HFFc6 (cell line): ENCODE measurements at regions not wholly inside any gene's neighbourhood (a gene's known extent, or its start where the extent isn't known, plus 50 kb on each side); places are given as distances from the start of the nearest gene placed in this dataset.

ENCODE experiments used
- DNase-seq: peaks from one replicate; pipeline ENCODE4 v3.0.0-alpha.2; 2018
- H3K27ac Mint-ChIP-seq: 2 replicates; pipeline ENCODE4 v1.8.0; 2020; ENCODE audit warnings: mild to moderate bottlenecking, mixed read lengths
- H3K27me3 Mint-ChIP-seq: 2 replicates; pipeline ENCODE4 v1.8.0; 2021; ENCODE audit warnings: mild to moderate bottlenecking, moderate library complexity, mixed read lengths; ENCODE audit not compliant: insufficient read depth
- H3K36me3 Mint-ChIP-seq: 2 replicates; pipeline ENCODE4 v1.8.0; 2021; ENCODE audit warnings: low read depth, mixed read lengths
- H3K4me1 Mint-ChIP-seq: 2 replicates; pipeline ENCODE4 v1.8.0; 2020; ENCODE audit warnings: low read depth, mixed read lengths
- H3K4me3 Mint-ChIP-seq: 2 replicates; pipeline ENCODE4 v1.8.0; 2020; ENCODE audit warnings: mild to moderate bottlenecking, moderate library complexity, mixed read lengths
- H3K9me3 Mint-ChIP-seq: 2 replicates; pipeline ENCODE4 v1.8.0; 2020; ENCODE audit warnings: mild to moderate bottlenecking, mixed read lengths
- CTCF ChIP-seq: fragments of 200-600 bp; sonication (generic); IDR thresholded peaks from 2 replicates; pipeline ENCODE4 v1.5.0; 2021; ENCODE audit warnings: antibody characterized with exemption, mild to moderate bottlenecking

GRCh38 chr10:64076322-64076940 lies 555.2 kb downstream of the REEP3 start:
- H3K9me3 Mint-ChIP-seq = peaks cover 32% of the 10 kb centered on the region
- DNase-seq = no peak
- H3K4me1 Mint-ChIP-seq = no peaks in the 10 kb centered on the region
- no peak overlapping the region for H3K4me3 Mint-ChIP-seq
- H3K27ac Mint-ChIP-seq = no peak overlapping the region
- TF ChIP-seq CTCF = no peak
- no peaks in the 10 kb centered on the region for H3K27me3 Mint-ChIP-seq
- no peaks in the 10 kb centered on the region for H3K36me3 Mint-ChIP-seq

- TF ChIP-seq CTCF = no peak
- Mint-ChIP-seq H3K27me3 (no peaks in the 10 kb centered on the region), H3K9me3 (peaks cover 43% of the 10 kb centered on the region)
These were observed 558.1 kb downstream of the REEP3 start for GRCh38 chr10:64079341-64079740.

GRCh38 chr10:64080071-64080470 lies 558.9 kb downstream of the REEP3 start:
- Mint-ChIP-seq H3K27me3 (no peaks in the 10 kb centered on the region), H3K4me1 (no peaks in the 10 kb centered on the region), H3K27ac (no peak overlapping the region), H3K36me3 (no peaks in the 10 kb centered on the region), H3K9me3 (peaks cover 43% of the 10 kb centered on the region), H3K4me3 (no peak overlapping the region)
- no peak for TF ChIP-seq CTCF
- DNase-seq = no peak

More at GRCh38 chr10:64079341-64079740, 558.1 kb downstream of the REEP3 start:
- no peak overlapping the region for H3K27ac Mint-ChIP-seq
- no peak overlapping the region for H3K4me3 Mint-ChIP-seq
- H3K36me3 Mint-ChIP-seq = no peaks in the 10 kb centered on the region
- DNase-seq = no peak
- H3K4me1 Mint-ChIP-seq = no peaks in the 10 kb centered on the region

- peaks cover 34% of the 10 kb centered on the region for H3K9me3 Mint-ChIP-seq
- no peaks in the 10 kb centered on the region for H3K27me3 Mint-ChIP-seq
- no peak for TF ChIP-seq CTCF
- DNase-seq = no peak
- no peaks in the 10 kb centered on the region for H3K4me1 Mint-ChIP-seq
- no peak overlapping the region for H3K4me3 Mint-ChIP-seq
- H3K36me3 Mint-ChIP-seq = no peaks in the 10 kb centered on the region; the same call in 1 of the 2 replicates
- H3K27ac Mint-ChIP-seq = no peak overlapping the region
These were observed 560.8 kb downstream of the REEP3 start for GRCh38 chr10:64081947-64082482.

GRCh38 chr10:64086083-64086767 lies 565.0 kb downstream of the REEP3 start:
- H3K27ac Mint-ChIP-seq = no peak overlapping the region
- H3K27me3 Mint-ChIP-seq = no peaks in the 10 kb centered on the region
- TF ChIP-seq CTCF = no peak
- DNase-seq = no peak
- peaks cover 32% of the 10 kb centered on the region for H3K9me3 Mint-ChIP-seq
- no peak overlapping the region for H3K4me3 Mint-ChIP-seq
- no peaks in the 10 kb centered on the region for H3K4me1 Mint-ChIP-seq
- no peaks in the 10 kb centered on the region; the same call in 1 of the 2 replicates for H3K36me3 Mint-ChIP-seq
